B cell (primary cell): ENCODE measurements at regions not wholly inside any gene's neighbourhood (a gene's known extent, or its start where the extent isn't known, plus 50 kb on each side); places are given as distances from the start of the nearest gene placed in this dataset.

Source experiments
- ATAC-seq: fragments of 200-7000 bp; cut with Tn5 transposase; one replicate; pipeline ENCODE4 v1.10.0; 2021; ENCODE audit warnings: low read depth, mild to moderate bottlenecking, moderate number of reproducible peaks, moderate library complexity
- CTCF ChIA-PET: fragments of 350-600 bp; sonication (Branson Sonifier 250); formaldehyde crosslinking; loops from one replicate; lab custom pipeline; 2021; ENCODE audit warnings: antibody characterized with exemption, inconsistent platforms; lab: Charles Lee
- POLR2A ChIA-PET: fragments of 350-600 bp; sonication (Branson Sonifier 250); formaldehyde crosslinking; loops from one replicate; lab custom pipeline; 2021; ENCODE audit warnings: antibody characterized with exemption; lab: Charles Lee
- DNase-seq: peaks from one replicate; pipeline ENCODE4 v3.0.0; 2013
- H2AFZ ChIP-seq: 2 replicates; pipeline ENCODE4 v1.6.1; 2012; ENCODE audit warnings: mild to moderate bottlenecking, low read depth, low read length; ENCODE audit not compliant: insufficient read depth, poor library complexity, severe bottlenecking
- H3K27ac ChIP-seq, 2 donors: 1 replicate in 1 of 2; 2 replicates in 1 of 2; pipeline ENCODE4 v1.5.1; 2012 to 2013; ENCODE audit warnings: low read length in 2 of 2, mild to moderate bottlenecking in 2 of 2, moderate library complexity in 1 of 2
- H3K27me3 ChIP-seq, 4 experiments: fragments of 200-600 bp in 1 of 4; sonication (generic) in 1 of 4; replicated peaks in 1 of 4; 1 replicate in 2 of 4; 2 replicates in 2 of 4; pipeline versions ENCODE4 v1.6.1 to v1.7.0; 2013 to 2016; ENCODE audit warnings: low read length in 3 of 4, mild to moderate bottlenecking in 2 of 4, mixed read lengths in 1 of 4, moderate library complexity in 1 of 4; ENCODE audit not compliant: insufficient read depth in 4 of 4, control insufficient read depth in 3 of 4; ENCODE audit errors: control extremely low read depth in 1 of 4
- H3K36me3 ChIP-seq, 2 experiments: replicated peaks in 1 of 2; 1 replicate in 1 of 2; 2 replicates in 1 of 2; pipeline versions ENCODE4 v1.6.1 to v1.7.1; 2013; ENCODE audit warnings: low read length in 1 of 2; ENCODE audit not compliant: insufficient read depth in 2 of 2, control insufficient read depth in 1 of 2; ENCODE audit errors: control extremely low read depth in 1 of 2, extremely low read depth in 1 of 2
- H3K4me1 ChIP-seq, 2 donors: fragments of 200-600 bp in 1 of 2; sonication (generic) in 1 of 2; 1 replicate in 1 of 2; 2 replicates in 1 of 2; pipeline versions ENCODE4 v1.5.1 to v1.6.1; 2013 to 2017; ENCODE audit warnings: low read length in 2 of 2; ENCODE audit not compliant: control insufficient read depth in 2 of 2, insufficient read depth in 2 of 2
- H3K4me2 ChIP-seq: replicated peaks from 2 replicates; pipeline ENCODE3; 2012; ENCODE audit warnings: mild to moderate bottlenecking, low read depth, low read length; ENCODE audit not compliant: poor library complexity, severe bottlenecking
- H3K4me3 ChIP-seq, 5 experiments: fragments of 200-600 bp in 1 of 5; sonication (generic) in 1 of 5; 1 replicate in 3 of 5; 2 replicates in 2 of 5; pipeline versions ENCODE4 v1.5.1 to v1.7.0; 2011 to 2016; ENCODE audit warnings: low read length in 4 of 5, mild to moderate bottlenecking in 4 of 5, low read depth in 2 of 5, control low read depth in 1 of 5, moderate library complexity in 1 of 5; ENCODE audit not compliant: insufficient read depth in 1 of 5; ENCODE audit errors: control extremely low read depth in 1 of 5, extremely low read depth in 1 of 5
- H3K79me2 ChIP-seq: fragments of 200-600 bp; sonication (generic); one replicate; pipeline ENCODE4 v1.6.0; 2016; ENCODE audit warnings: low read length; ENCODE audit not compliant: control insufficient read depth, insufficient read depth
- H3K9ac ChIP-seq: fragments of 200-600 bp; sonication (generic); 2 replicates; pipeline ENCODE4 v1.6.1; 2017; ENCODE audit warnings: mild to moderate bottlenecking, low read length, moderate library complexity
- H3K9me3 ChIP-seq, 3 donors: one replicate each; pipeline versions ENCODE4 v1.6.1 to v1.7.1; 2013; ENCODE audit warnings: low read length in 2 of 3; ENCODE audit not compliant: control insufficient read depth in 2 of 3, insufficient read depth in 1 of 3; ENCODE audit errors: control extremely low read depth in 1 of 3
- H4K20me1 ChIP-seq: 2 replicates; pipeline ENCODE4 v1.6.0; 2012; ENCODE audit warnings: mild to moderate bottlenecking, low read length; ENCODE audit not compliant: insufficient read depth, control insufficient read depth, poor library complexity, severe bottlenecking
- H3K27ac Mint-ChIP-seq: one replicate; pipeline ENCODE4 v1.8.0; 2021; ENCODE audit warnings: mixed read lengths
- H3K27me3 Mint-ChIP-seq: one replicate; pipeline ENCODE4 v1.8.0; 2021; ENCODE audit warnings: mixed read lengths
- H3K4me1 Mint-ChIP-seq: one replicate; pipeline ENCODE4 v1.8.0; 2021; ENCODE audit warnings: mixed read lengths
- H3K4me3 Mint-ChIP-seq: one replicate; pipeline ENCODE4 v1.8.0; 2021; ENCODE audit warnings: mixed read lengths
- H3K9me3 Mint-ChIP-seq: one replicate; pipeline ENCODE4 v1.8.0; 2022; ENCODE audit warnings: mixed read lengths; ENCODE audit not compliant: insufficient read depth
- CTCF ChIP-seq: fragments of 200-600 bp; IDR thresholded peaks from one replicate; pipeline ENCODE4 v1.8.0; 2022; ENCODE audit warnings: antibody characterized with exemption, mild to moderate bottlenecking
- EZH2 ChIP-seq: IDR thresholded peaks from 2 replicates; pipeline ENCODE4 v1.6.1; 2012; ENCODE audit warnings: borderline replicate concordance, low read depth, mild to moderate bottlenecking, moderate library complexity, low read length; ENCODE audit not compliant: insufficient read depth, poor library complexity, severe bottlenecking
- WGBS: methylation state at CpG from one replicate; pipeline ENCODE4 v1.1.5; 2013; ENCODE audit warnings: missing lambda C conversion rate; ENCODE audit not compliant: insufficient coverage; 5-methylcytosine and 5-hydroxymethylcytosine counted together
- intact Hi-C: fragments of 100-400 bp; cut with micrococcal nuclease; formaldehyde crosslinking; loops from one replicate; pipeline ENCODE4 v1.10.0; 2022

GRCh38 chr16:5231246-5231759 lies 133.7 kb upstream of the EEF2KMT start:
- no peaks in the 10 kb centered on the region for H3K4me1 Mint-ChIP-seq
- POLR2A ChIA-PET: no interaction called here
- H3K27me3 Mint-ChIP-seq: peaks cover 16% of the 10 kb centered on the region
- Histone ChIP-seq H3K79me2 (no peaks in the 10 kb centered on the region), H3K27me3 (no peaks in the 10 kb centered on the region), H3K4me3 (no peak overlapping the region), H4K20me1 (no peaks in the 10 kb centered on the region), H3K36me3 (no peaks in the 10 kb centered on the region), H3K4me2 (no peak overlapping the region), H3K4me1 (no peaks in the 10 kb centered on the region), H2AFZ (no peak overlapping the region), H3K9ac (no peak overlapping the region), H3K27ac (no peak overlapping the region), H3K9me3 (no peaks in the 10 kb centered on the region)
- peaks cover 3% of the 10 kb centered on the region for H3K9me3 Mint-ChIP-seq
- 69% methylated on average over 4 of the region's 5 CpGs for WGBS
- TF ChIP-seq CTCF: no peak
- TF ChIP-seq EZH2: no peak
- ATAC-seq (no peak), DNase-seq (no peak)
- no peak overlapping the region for H3K27ac Mint-ChIP-seq
- CTCF ChIA-PET: no interaction called here
- intact Hi-C loops: no loop called here
- no peak overlapping the region for H3K4me3 Mint-ChIP-seq

- POLR2A ChIA-PET: no interaction called here
- intact Hi-C loops: no loop called here
These were observed 130.8 kb upstream of the EEF2KMT start for GRCh38 chr16:5228369-5228768.

More at GRCh38 chr16:5228369-5228768, 130.8 kb upstream of the EEF2KMT start:
- Histone ChIP-seq H3K36me3 (no peaks in the 10 kb centered on the region), H3K79me2 (no peaks in the 10 kb centered on the region), H4K20me1 (no peaks in the 10 kb centered on the region), H3K4me3 (no peak overlapping the region), H3K27ac (no peak overlapping the region), H2AFZ (no peak overlapping the region), H3K4me1 (no peaks in the 10 kb centered on the region), H3K9me3 (no peaks in the 10 kb centered on the region), H3K9ac (no peak overlapping the region), H3K4me2 (no peak overlapping the region), H3K27me3 (peaks cover 0 to 7% (median 0%) of the 10 kb centered on the region in 4 experiments)
- ATAC-seq (no peak), DNase-seq (no peak)
- Mint-ChIP-seq H3K4me1 (no peaks in the 10 kb centered on the region), H3K27ac (no peak overlapping the region), H3K27me3 (peaks cover 21% of the 10 kb centered on the region), H3K4me3 (no peak overlapping the region), H3K9me3 (peaks cover 3% of the 10 kb centered on the region)
- CTCF ChIA-PET: no interaction called here
- WGBS: 17% methylated on average over 3 of the region's 3 CpGs
- TF ChIP-seq EZH2 (no peak), CTCF (no peak)
